GM21360 (cell line): ENCODE measurements at regions not wholly inside any gene's neighbourhood (a gene's known extent, or its start where the extent isn't known, plus 50 kb on each side); places are given as distances from the start of the nearest gene placed in this dataset.

ENCODE experiments used
- ATAC-seq: cut with Tn5 transposase; IDR thresholded peaks from one replicate; pipeline ENCODE4 v1.9.1; 2021; ENCODE audit warnings: mild to moderate bottlenecking, moderate library complexity; ENCODE audit not compliant: unreplicated experiment

DNA sequence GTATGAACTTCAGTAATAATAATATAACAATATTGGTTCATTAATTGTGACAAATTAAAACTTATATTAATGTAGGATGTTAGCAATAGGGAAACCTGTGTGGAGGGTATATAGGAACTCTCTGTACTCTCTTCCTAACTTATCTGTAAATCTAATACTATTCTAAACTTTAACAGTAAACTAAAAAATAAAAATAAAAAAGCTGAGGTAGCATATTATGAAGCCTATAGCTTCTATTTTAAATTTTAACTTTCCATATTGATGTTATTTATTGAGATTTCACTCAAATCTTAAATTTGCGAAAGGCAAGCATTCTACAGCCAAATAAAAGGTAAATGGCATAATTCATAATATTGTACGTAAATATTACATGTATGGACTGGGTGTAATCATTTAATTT is 326.4 kb downstream of the MEI4 start:
- no peak for ATAC-seq

GRCh38 chr6:77986380-77987034 is 333.7 kb downstream of the MEI4 start:
- ATAC-seq: no peak

DNA sequence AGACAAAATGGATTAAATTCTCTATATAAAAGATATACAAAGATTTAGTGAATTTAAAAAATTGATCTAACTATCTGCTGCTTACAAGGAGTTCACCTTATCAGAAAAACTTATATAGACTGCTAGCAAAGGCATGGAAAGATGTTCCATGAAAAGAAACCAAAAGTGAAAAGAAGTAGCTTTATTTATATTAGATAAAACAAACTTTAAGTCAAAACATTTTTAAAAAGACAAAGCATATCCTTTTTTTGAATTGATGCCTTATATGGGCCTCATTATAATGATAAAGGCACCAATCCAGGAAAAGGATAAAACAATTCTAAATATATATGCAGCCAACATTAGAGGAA is 334.2 kb downstream of the MEI4 start:
- no peak for ATAC-seq

- no peak for ATAC-seq
These were observed 357.3 kb downstream of the MEI4 start for GRCh38 chr6:78010130-78010529.

GRCh38 chr6:78020586-78020985 is 367.7 kb downstream of the MEI4 start:
- no peak for ATAC-seq

- ATAC-seq: no peak
These were observed 372.7 kb downstream of the MEI4 start for GRCh38 chr6:78025502-78025901.

- ATAC-seq: no peak
These were observed 378.4 kb downstream of the MEI4 start for GRCh38 chr6:78031228-78031627.

DNA sequence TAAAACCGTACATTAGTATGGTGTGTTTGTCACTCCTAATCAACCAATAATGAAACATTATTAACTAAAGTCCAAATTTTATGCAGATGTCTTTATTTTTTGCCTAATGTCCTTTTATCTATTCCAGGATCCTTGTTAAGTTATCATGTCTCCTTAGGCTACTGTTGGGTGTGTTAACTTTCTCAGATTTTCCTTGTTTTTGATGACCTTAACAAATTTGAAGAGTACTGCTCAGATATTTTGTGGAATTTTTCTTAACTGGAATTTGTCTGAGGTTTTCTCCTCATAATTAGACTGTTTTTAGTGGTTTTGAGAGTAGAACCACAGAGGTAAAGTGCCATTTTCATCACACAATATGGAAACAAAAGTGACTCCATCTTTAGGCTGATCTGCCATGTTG is 406.3 kb downstream of the MEI4 start:
- ATAC-seq: no peak

GRCh38 chr6:78062993-78063392 is 410.2 kb downstream of the MEI4 start:
- no peak for ATAC-seq

DNA sequence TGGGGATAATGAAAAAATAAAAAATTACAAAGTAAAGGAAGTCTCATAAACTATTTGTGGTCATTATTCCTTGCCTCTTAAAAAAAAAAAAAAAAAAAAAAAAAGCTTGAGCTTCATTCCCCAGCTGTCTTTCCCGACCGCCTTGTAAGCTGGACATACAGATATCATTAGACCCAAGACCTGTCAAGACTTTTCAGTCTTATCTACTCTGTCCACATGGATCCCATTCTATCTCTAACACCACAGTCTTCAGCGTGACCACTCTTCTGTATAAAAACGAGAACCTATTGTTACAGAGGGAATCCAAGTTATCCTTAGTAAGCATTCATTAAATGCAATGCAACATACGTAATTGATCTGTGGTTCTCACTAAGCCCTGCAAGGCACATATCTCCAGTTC is 423.5 kb downstream of the MEI4 start:
- no peak for ATAC-seq

GRCh38 chr6:78089531-78089930 is 436.7 kb downstream of the MEI4 start:
- no peak for ATAC-seq

GRCh38 chr6:78093906-78094305 is 441.1 kb downstream of the MEI4 start:
- no peak for ATAC-seq

DNA sequence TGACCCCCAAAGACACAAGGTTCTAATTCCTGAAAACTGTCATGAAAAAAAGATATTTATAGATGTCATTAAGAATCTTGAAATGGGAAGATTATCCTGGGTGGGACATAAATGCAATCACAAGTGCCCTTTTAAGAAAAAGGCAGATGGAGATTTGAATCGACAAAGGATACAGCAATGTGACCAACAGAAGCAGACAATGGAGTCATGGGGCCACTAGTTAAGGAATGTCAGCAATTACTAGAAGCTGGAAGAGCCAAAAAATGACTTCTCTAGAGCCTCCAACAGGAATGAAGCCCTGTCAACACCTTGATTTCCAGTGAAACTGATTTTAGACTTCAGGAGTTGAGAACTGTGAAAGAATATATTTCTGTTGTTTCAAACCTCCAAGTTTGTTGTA is 448.5 kb downstream of the MEI4 start:
- ATAC-seq: no peak

GRCh38 chr6:78110641-78111040 is 457.8 kb downstream of the MEI4 start:
- no peak for ATAC-seq

- no peak for ATAC-seq
These were observed 465.1 kb downstream of the MEI4 start for GRCh38 chr6:78117966-78118365.

- ATAC-seq: no peak
These were observed 478.7 kb downstream of the MEI4 start for GRCh38 chr6:78131521-78131920.

DNA sequence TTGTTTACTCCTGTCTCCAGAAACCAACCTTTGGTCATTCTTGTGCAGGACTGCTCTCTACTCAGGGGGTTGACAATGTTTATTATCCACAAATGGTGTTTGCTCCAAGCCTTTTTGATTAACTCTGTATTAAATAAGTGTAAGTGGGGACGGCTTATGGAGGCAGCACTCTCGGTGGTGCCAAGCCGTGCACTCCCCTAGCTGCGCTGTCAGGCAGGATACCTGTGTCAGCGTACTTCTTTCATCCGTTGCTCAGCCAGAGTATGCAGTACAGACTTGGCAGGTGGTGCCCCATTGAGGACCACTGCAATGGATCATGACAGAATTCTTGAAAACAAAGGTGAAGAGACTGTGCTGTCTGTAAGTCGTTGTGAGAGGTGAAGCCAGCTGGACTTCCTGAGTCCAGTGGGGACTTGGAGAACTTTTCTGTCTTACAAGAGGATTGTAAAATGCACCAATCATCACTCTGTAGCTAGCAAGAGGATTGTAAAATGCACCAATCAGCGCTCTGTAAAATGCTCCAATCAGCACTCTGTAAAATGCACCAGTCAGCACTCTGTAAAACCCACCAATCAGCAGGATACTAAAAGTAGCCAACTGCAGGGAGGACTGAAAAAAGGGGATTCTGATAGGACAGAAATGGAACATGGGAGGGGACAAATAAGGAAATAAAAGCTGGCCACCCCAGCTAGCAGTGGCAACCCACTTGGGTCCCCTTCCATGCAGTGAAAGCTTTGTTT is 480.0 kb downstream of the MEI4 start:
- no peak for ATAC-seq

GRCh38 chr6:78150425-78150824 is 497.6 kb downstream of the MEI4 start:
- ATAC-seq: no peak

- ATAC-seq: no peak
These were observed 501.1 kb downstream of the MEI4 start for GRCh38 chr6:78153976-78154375.

GRCh38 chr6:78157606-78158005 is 504.8 kb downstream of the MEI4 start:
- no peak for ATAC-seq

DNA sequence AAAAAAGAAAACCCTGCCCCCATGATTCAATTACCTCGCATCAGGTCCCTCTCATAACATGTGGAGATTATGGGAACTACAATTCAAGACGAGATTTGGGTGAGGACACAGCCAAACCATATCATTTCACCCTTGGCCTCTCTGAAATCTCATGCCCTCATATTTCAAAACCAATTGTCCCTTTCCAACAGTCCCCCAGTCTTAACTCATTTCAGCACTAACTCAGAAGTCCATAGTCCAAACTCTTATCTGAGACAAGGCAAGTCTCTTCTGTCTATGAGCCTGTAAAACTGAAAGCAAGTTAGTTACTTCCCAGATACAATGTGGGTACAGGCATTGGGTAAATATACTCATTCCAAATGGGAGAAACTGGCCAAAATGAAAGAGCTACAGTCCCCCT is 536.1 kb downstream of the MEI4 start:
- ATAC-seq: no peak

DNA sequence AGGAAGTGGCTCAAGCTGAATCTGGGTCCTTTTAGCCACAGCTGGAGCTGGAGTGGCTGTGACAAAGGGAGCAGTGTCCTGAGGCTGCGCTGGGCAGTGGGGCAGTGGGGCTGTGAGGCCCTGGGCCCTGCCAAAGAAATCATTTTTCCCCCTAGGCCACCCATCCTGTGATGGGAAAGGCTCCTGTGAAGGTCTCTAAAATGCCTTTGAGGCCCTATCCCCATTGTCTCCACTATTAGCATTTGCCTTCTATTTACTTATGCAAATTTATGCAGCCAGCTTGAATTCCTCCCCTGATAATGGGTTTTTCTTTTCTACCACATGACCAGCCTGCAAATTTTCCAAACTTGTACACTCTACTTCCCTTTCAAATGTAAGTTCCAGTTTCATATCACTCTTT is 539.2 kb downstream of the MEI4 start:
- ATAC-seq: no peak

DNA sequence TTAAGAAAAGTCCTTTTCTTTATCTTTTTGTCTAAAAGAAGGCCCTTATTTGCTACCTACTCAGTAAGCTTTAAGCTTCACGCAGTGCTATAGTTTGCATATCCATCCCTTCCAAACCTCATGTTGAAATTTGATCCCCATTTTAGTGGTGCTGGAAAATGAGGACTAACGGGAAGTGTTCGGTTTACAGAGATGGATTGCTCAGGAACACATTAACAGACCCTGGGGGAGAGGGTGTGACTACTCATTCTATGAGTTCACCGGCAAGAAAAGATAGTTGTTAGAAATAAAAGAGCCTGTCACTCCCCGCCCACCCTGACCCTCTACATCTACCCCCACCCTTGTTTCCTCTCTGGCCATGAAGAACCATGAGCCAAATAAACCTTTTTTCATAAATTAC is 546.2 kb downstream of the MEI4 start:
- no peak for ATAC-seq
